Endothelial cell of umbilical vein (primary cell): ENCODE measurements at regions not wholly inside any gene's neighbourhood (a gene's known extent, or its start where the extent isn't known, plus 50 kb on each side); places are given as distances from the start of the nearest gene placed in this dataset.

Experiments used
- BruUV-seq: library from RNA; stranded (reverse); fragments of 400-500 nt; replicated peaks from 2 replicates; lab custom pipeline; 2021; lab: Mats Ljungman, UMichigan
- CTCF ChIA-PET: fragments of 300-600, 350-600 bp; sonication (Branson Sonifier 250); formaldehyde crosslinking; loops from one replicate; lab custom pipeline; 2021; ENCODE audit warnings: antibody characterized with exemption, inconsistent platforms; lab: Charles Lee
- POLR2A ChIA-PET: fragments of 300-600, 350-600 bp; sonication (Branson Sonifier 250); formaldehyde crosslinking; loops from one replicate; lab custom pipeline; 2021; ENCODE audit warnings: antibody characterized with exemption, inconsistent platforms; lab: Charles Lee
- DNase-seq: peaks from one replicate; pipeline ENCODE4 v3.0.0-alpha.2; 2011; ENCODE audit warnings: low read depth, low spot score
- FAIRE-seq: peaks from 2 replicates; lab custom pipeline; 2011; peaks lifted over from hg19 to GRCh38; lab: Jason Lieb, UNC
- H2AFZ ChIP-seq: 2 replicates; pipeline ENCODE4 v1.6.0; 2012; ENCODE audit warnings: low read depth, low read length, control low read depth, inconsistent platforms
- H3K27ac ChIP-seq: 2 replicates; pipeline ENCODE4 v1.5.1; 2011; ENCODE audit warnings: low read depth, mild to moderate bottlenecking, control low read depth, low read length, moderate library complexity; ENCODE audit not compliant: insufficient read depth
- H3K27me3 ChIP-seq, 2 experiments: 2 replicates each; pipeline versions ENCODE4 v1.6.0 to v1.6.1; 2011; ENCODE audit warnings: low read length in 2 of 2, mixed read lengths in 1 of 2; ENCODE audit not compliant: control insufficient read depth in 2 of 2, insufficient read depth in 2 of 2
- H3K36me3 ChIP-seq, 2 experiments: 2 replicates in 1 of 2; 3 replicates in 1 of 2; pipeline ENCODE4 v1.5.1; 2011; ENCODE audit warnings: low read length in 2 of 2, mild to moderate bottlenecking in 1 of 2, moderate library complexity in 1 of 2; ENCODE audit not compliant: control insufficient read depth in 2 of 2, insufficient read depth in 2 of 2; ENCODE audit errors: extremely low read depth in 1 of 2
- H3K4me1 ChIP-seq: 3 replicates; pipeline ENCODE4 v1.5.1; 2011; ENCODE audit warnings: mild to moderate bottlenecking, low read length; ENCODE audit not compliant: control insufficient read depth, insufficient read depth; ENCODE audit errors: extremely low read depth
- H3K4me2 ChIP-seq: 2 replicates; pipeline ENCODE4 v1.6.1; 2011; ENCODE audit warnings: low read length, control low read depth, mixed read lengths; ENCODE audit not compliant: insufficient read depth
- H3K4me3 ChIP-seq, 3 experiments: fragments of 200-600 bp in 1 of 3; sonication (generic), shearing (Covaris generic) in 1 of 3; replicated peaks in 1 of 3; 2 replicates each; pipeline ENCODE4 v1.5.1; 2011 to 2016; ENCODE audit warnings: control low read depth in 3 of 3, low read length in 3 of 3, mild to moderate bottlenecking in 2 of 3, inconsistent platforms in 1 of 3, low read depth in 1 of 3, moderate library complexity in 1 of 3; ENCODE audit not compliant: insufficient read depth in 1 of 3
- H3K79me2 ChIP-seq: 2 replicates; pipeline ENCODE4 v1.6.0; 2012; ENCODE audit warnings: low read length, inconsistent platforms; ENCODE audit not compliant: control insufficient read depth, insufficient read depth
- H3K9ac ChIP-seq: replicated peaks from 2 replicates; pipeline ENCODE3; 2011; ENCODE audit warnings: low read length, control low read depth; ENCODE audit not compliant: insufficient read depth; ENCODE audit errors: extremely low read depth
- H3K9me1 ChIP-seq: replicated peaks from 3 replicates; pipeline ENCODE4 v1.6.0; 2011; ENCODE audit warnings: mild to moderate bottlenecking, low read length; ENCODE audit not compliant: control insufficient read depth, insufficient read depth; ENCODE audit errors: extremely low read depth
- H3K9me3 ChIP-seq: replicated peaks from 2 replicates; pipeline ENCODE4 v1.5.1; 2012; ENCODE audit warnings: low read length, inconsistent platforms; ENCODE audit not compliant: control insufficient read depth, insufficient read depth
- H4K20me1 ChIP-seq: replicated peaks from 2 replicates; pipeline ENCODE3; 2011; ENCODE audit warnings: mild to moderate bottlenecking, low read length; ENCODE audit not compliant: control insufficient read depth, insufficient read depth; ENCODE audit errors: extremely low read depth
- EZH2 ChIP-seq: IDR thresholded peaks from 2 replicates; pipeline ENCODE4 v1.6.1; 2012; ENCODE audit warnings: borderline replicate concordance, low read depth, mild to moderate bottlenecking, moderate library complexity, low read length, inconsistent platforms; ENCODE audit not compliant: severe bottlenecking
- FOS ChIP-seq: IDR thresholded peaks from 2 replicates; pipeline ENCODE4 v1.6.1; 2011; ENCODE audit warnings: mild to moderate bottlenecking, low read length, moderate library complexity, borderline replicate concordance; ENCODE audit not compliant: insufficient read depth
- GATA2 ChIP-seq: IDR thresholded peaks from 2 replicates; pipeline ENCODE4 v1.7.0; 2011; ENCODE audit warnings: low read depth, mild to moderate bottlenecking, moderate library complexity, mixed read lengths, low read length; ENCODE audit not compliant: insufficient read length, insufficient read depth
- JUN ChIP-seq: IDR thresholded peaks from 2 replicates; pipeline ENCODE4 v1.6.1; 2011; ENCODE audit warnings: borderline replicate concordance, low read depth; ENCODE audit not compliant: insufficient read length, insufficient read depth
- MYC ChIP-seq: IDR thresholded peaks from one replicate; pipeline ENCODE4 v1.6.1; 2011; ENCODE audit warnings: mild to moderate bottlenecking, low read depth, low read length
- POLR2A ChIP-seq: IDR thresholded peaks from 2 replicates; pipeline ENCODE4 v1.6.1; 2012; ENCODE audit warnings: low read depth, mild to moderate bottlenecking, control low read depth, low read length
- POLR2AphosphoS5 ChIP-seq: IDR thresholded peaks from 2 replicates; pipeline ENCODE4 v1.6.1; 2012; ENCODE audit warnings: low read depth, mild to moderate bottlenecking, control low read depth, low read length, moderate library complexity; ENCODE audit not compliant: insufficient read depth
- dilution Hi-C: fragments of 300-500 bp; cut with MboI; formaldehyde crosslinking; loops from one replicate; pipeline ENCODE4 v1.15.0; 2019; ENCODE audit warnings: low sequenced_read_pairs; ENCODE audit not compliant: extremely low pct_ligation_motif_present
- intact Hi-C: fragments of 100-400 bp; cut with micrococcal nuclease; formaldehyde crosslinking; loops from one replicate; pipeline ENCODE4 v1.10.0; 2022
- TF ChIP-seq, protein P1 (sequence below): IDR thresholded peaks from 2 replicates; pipeline ENCODE4 v1.6.1; 2011; ENCODE audit not compliant: insufficient read depth, insufficient read length
- TF ChIP-seq, protein P2 (sequence below), 2 donors: IDR thresholded peaks; 1 replicate in 1 of 2; 2 replicates in 1 of 2; pipeline ENCODE4 v1.5.1; 2011; ENCODE audit warnings: low read length in 2 of 2, mild to moderate bottlenecking in 2 of 2, moderate library complexity in 2 of 2, control low read depth in 1 of 2, inconsistent platforms in 1 of 2, low read depth in 1 of 2; ENCODE audit not compliant: insufficient read depth in 1 of 2; ENCODE audit errors: extremely low read depth in 1 of 2

DNA sequence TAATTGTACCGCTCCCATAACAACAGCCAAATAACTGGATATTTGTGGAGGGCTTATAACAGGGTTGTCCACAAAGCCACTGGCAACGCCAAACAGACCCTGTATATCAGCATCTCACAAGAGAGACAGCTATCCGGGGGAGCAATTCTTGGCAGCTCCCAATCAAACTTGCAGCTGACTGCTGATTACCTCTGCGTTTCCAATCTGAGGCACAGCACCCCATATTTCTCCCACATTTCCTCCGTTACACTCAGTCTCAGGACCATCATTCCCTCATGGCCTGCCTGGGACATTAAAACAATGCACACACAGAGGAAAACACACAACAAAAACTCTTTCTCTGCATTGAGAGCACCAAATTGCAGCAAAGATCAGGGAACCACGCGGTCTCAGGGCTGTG, 67.8 kb upstream of the SDK1 start:
- no peak overlapping the region for H3K4me3 ChIP-seq
- H3K4me2 ChIP-seq: no peak overlapping the region
- no peak for FAIRE-seq
- BruUV-seq: no TSS peak
- H3K9me1 ChIP-seq: no peaks in the 10 kb centered on the region
- TF ChIP-seq, protein P1, sequence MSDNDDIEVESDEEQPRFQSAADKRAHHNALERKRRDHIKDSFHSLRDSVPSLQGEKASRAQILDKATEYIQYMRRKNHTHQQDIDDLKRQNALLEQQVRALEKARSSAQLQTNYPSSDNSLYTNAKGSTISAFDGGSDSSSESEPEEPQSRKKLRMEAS: no peak
- TF ChIP-seq FOS: no peak
- TF ChIP-seq JUN: no peak
- no peak for TF ChIP-seq GATA2
- TF ChIP-seq POLR2AphosphoS5: no peak
- TF ChIP-seq MYC: no peak
- TF ChIP-seq EZH2: no peak
- no peak for TF ChIP-seq POLR2A
- TF ChIP-seq, protein P2, sequence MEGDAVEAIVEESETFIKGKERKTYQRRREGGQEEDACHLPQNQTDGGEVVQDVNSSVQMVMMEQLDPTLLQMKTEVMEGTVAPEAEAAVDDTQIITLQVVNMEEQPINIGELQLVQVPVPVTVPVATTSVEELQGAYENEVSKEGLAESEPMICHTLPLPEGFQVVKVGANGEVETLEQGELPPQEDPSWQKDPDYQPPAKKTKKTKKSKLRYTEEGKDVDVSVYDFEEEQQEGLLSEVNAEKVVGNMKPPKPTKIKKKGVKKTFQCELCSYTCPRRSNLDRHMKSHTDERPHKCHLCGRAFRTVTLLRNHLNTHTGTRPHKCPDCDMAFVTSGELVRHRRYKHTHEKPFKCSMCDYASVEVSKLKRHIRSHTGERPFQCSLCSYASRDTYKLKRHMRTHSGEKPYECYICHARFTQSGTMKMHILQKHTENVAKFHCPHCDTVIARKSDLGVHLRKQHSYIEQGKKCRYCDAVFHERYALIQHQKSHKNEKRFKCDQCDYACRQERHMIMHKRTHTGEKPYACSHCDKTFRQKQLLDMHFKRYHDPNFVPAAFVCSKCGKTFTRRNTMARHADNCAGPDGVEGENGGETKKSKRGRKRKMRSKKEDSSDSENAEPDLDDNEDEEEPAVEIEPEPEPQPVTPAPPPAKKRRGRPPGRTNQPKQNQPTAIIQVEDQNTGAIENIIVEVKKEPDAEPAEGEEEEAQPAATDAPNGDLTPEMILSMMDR (IDR thresholded peaks at IDR 0.05; ENCODE audit: extremely low read depth in 1 of 2, insufficient read depth in 1 of 2, low read depth in 1 of 2, low read length in 2 of 2): no peak
- H4K20me1 ChIP-seq: no peaks in the 10 kb centered on the region
- H2AFZ ChIP-seq: no peak overlapping the region
- H3K9ac ChIP-seq: no peak overlapping the region
- no peaks in the 10 kb centered on the region for H3K79me2 ChIP-seq
- no peaks in the 10 kb centered on the region for H3K27me3 ChIP-seq
- H3K36me3 ChIP-seq: no peaks in the 10 kb centered on the region
- no peaks in the 10 kb centered on the region for H3K4me1 ChIP-seq
- H3K9me3 ChIP-seq: no peaks in the 10 kb centered on the region
- no peak overlapping the region for H3K27ac ChIP-seq
- POLR2A ChIA-PET: no interaction called here
- dilution Hi-C loops: no loop called here
- DNase-seq: no peak
- intact Hi-C loops: no loop called here
- CTCF ChIA-PET: interaction anchor here (1.1 kb wide), 1 partner anchor 16 kb away, joined by 4 read pairs; no protein-coding TSS in a partner anchor
